Right lobe of liver (tissue), 6 donors: ENCODE measurements at regions not wholly inside any gene's neighbourhood (a gene's known extent, or its start where the extent isn't known, plus 50 kb on each side); places are given as distances from the start of the nearest gene placed in this dataset.
"Not testable (repeated sequence)": the region's sequence is repeated elsewhere in the genome, so short reads cannot be mapped to it uniquely, and the experiment has no call there.

Experiments used
- ATAC-seq, 4 donors: fragments of 200-7000 bp; cut with Tn5 transposase; one replicate each; pipeline ENCODE4 v1.9.1; 2020; ENCODE audit warnings: mild to moderate bottlenecking in 4 of 4, moderate library complexity in 4 of 4
- DNase-seq, 3 donors: peaks; one replicate each; pipeline ENCODE4 v3.0.0-alpha.2; 2020
- H3K27ac ChIP-seq, 3 donors: fragments of 200-600 bp; one replicate each; pipeline ENCODE4 v1.8.0; 2022
- H3K27me3 ChIP-seq, 2 donors: fragments of 200-600 bp; one replicate each; pipeline ENCODE4 v1.8.0; 2022
- H3K36me3 ChIP-seq, 4 donors: fragments of 200-600 bp; sonication (generic) in 1 of 4; one replicate each; pipeline versions ENCODE4 v1.5.1 to v1.8.0; 2017 to 2022; ENCODE audit warnings: control low read depth in 1 of 4
- H3K4me1 ChIP-seq, 4 donors: fragments of 200-600 bp; sonication (generic) in 1 of 4; one replicate each; pipeline versions ENCODE4 v1.5.1 to v1.8.0; 2017 to 2022; ENCODE audit warnings: control low read depth in 1 of 4
- H3K4me3 ChIP-seq, 3 donors: fragments of 200-600 bp; one replicate each; pipeline ENCODE4 v1.8.0; 2022
- H3K9me3 ChIP-seq, 4 donors: fragments of 200-600 bp; sonication (generic) in 1 of 4; one replicate each; pipeline versions ENCODE4 v1.5.1 to v1.8.0; 2017 to 2022; ENCODE audit warnings: control low read depth in 1 of 4
- POLR2A ChIP-seq: fragments of 450-650 bp; IDR thresholded peaks from one replicate; pipeline ENCODE4 v1.6.1; 2017; ENCODE audit warnings: antibody characterized with exemption, mild to moderate bottlenecking
- WGBS: methylation state at CpG from one replicate; pipeline ENCODE4 v1.1.6; 2018; ENCODE audit warnings: low coverage, low lambda C conversion rate; ENCODE audit not compliant: insufficient coverage; ENCODE audit errors: missing lambda C conversion rate; 5-methylcytosine and 5-hydroxymethylcytosine counted together
- intact Hi-C, 2 donors: fragments of 100-400 bp; cut with DNase I; formaldehyde crosslinking; loops; one replicate each; pipeline versions ENCODE4 v1.11.2 to v1.14.1; 2022
- TF ChIP-seq, protein P1 (sequence below), 4 donors: fragments of 200-600 bp in 3 of 4; fragments of 450-650 bp in 1 of 4; IDR thresholded peaks; one replicate each; pipeline versions ENCODE4 v1.5.1 to v1.8.0; 2016 to 2022; ENCODE audit warnings: antibody characterized with exemption in 4 of 4, mild to moderate bottlenecking in 2 of 4
- donor health status: DM: no; HTN: yes; CAD: no.
- donor health status: DM: no; HTN: no; CAD: no.
- donor health status: DM: no; HTN: no; CAD: no.
- donor health status: DM: no; HTN: yes; CAD: no.
- donor health status: DM: no; HTN: yes; CAD: no.

GRCh38 chr2:138365581-138365980, 136.0 kb upstream of the SPOPL start:
- Histone ChIP-seq H3K36me3 (no peaks in the 10 kb centered on the region), H3K4me3 (no peak overlapping the region), H3K4me1 (peaks cover 0 to 6% (median 2%) of the 10 kb centered on the region in 4 donors), H3K27ac (no peak overlapping the region), H3K27me3 (no peaks in the 10 kb centered on the region), H3K9me3 (no peaks in the 10 kb centered on the region)
- no peak for DNase-seq
- 69% methylated on average over 3 of the region's 3 CpGs for WGBS
- intact Hi-C loops: no loop called here
- no peak for ATAC-seq
- TF ChIP-seq, protein P1, sequence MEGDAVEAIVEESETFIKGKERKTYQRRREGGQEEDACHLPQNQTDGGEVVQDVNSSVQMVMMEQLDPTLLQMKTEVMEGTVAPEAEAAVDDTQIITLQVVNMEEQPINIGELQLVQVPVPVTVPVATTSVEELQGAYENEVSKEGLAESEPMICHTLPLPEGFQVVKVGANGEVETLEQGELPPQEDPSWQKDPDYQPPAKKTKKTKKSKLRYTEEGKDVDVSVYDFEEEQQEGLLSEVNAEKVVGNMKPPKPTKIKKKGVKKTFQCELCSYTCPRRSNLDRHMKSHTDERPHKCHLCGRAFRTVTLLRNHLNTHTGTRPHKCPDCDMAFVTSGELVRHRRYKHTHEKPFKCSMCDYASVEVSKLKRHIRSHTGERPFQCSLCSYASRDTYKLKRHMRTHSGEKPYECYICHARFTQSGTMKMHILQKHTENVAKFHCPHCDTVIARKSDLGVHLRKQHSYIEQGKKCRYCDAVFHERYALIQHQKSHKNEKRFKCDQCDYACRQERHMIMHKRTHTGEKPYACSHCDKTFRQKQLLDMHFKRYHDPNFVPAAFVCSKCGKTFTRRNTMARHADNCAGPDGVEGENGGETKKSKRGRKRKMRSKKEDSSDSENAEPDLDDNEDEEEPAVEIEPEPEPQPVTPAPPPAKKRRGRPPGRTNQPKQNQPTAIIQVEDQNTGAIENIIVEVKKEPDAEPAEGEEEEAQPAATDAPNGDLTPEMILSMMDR (IDR thresholded peaks at IDR 0.05): no peak
- TF ChIP-seq POLR2A: no peak

DNA sequence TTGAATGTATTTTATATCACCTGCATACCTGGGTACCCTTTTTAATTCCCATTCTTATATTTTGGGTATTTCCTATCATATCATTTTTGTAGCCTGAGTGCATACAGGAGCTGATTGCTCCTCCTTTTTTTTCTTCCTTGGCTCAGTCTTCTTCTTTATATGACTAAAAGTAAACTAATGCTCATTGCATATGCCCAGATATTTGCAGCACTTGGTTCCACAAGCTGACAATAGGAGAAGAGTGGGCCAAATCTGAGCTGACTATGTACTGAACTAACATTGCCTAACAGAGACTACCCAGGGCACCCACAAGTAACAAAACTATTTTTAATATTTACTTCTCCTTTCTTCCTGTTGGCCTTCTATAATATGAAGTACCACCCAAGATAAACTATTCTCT, 131.7 kb upstream of the SPOPL start:
- ATAC-seq: peak in 1 of 4 donors; percentile 53
- H3K36me3 ChIP-seq: no peaks in the 10 kb centered on the region
- intact Hi-C loops: no loop called here
- TF ChIP-seq POLR2A: no peak
- TF ChIP-seq, protein P1 (IDR thresholded peaks at IDR 0.05): no peak
- H3K4me1 ChIP-seq: no peaks in the 10 kb centered on the region
- H3K4me3 ChIP-seq: no peak overlapping the region
- DNase-seq: no peak
- H3K9me3 ChIP-seq: no peaks in the 10 kb centered on the region
- H3K27ac ChIP-seq: no peak overlapping the region
- H3K27me3 ChIP-seq: no peaks in the 10 kb centered on the region

- no peaks in the 10 kb centered on the region for H3K4me1 ChIP-seq
- TF ChIP-seq, protein P1 (IDR thresholded peaks at IDR 0.05): peak; percentile 66 to 73 (median 71)
- TF ChIP-seq POLR2A: no peak
- H3K27ac ChIP-seq: no peak overlapping the region
- 43% methylated on average over 1 of the region's 1 CpG for WGBS
- no peaks in the 10 kb centered on the region for H3K9me3 ChIP-seq
- intact Hi-C loops: no loop called here
- H3K4me3 ChIP-seq: no peak overlapping the region
- H3K27me3 ChIP-seq: no peaks in the 10 kb centered on the region
- peak; percentile 76 to 81 (median 79) for ATAC-seq
- DNase-seq: no peak
- H3K36me3 ChIP-seq: no peaks in the 10 kb centered on the region
Measured at GRCh38 chr2:138373993-138374408, 127.6 kb upstream of the SPOPL start.

DNA sequence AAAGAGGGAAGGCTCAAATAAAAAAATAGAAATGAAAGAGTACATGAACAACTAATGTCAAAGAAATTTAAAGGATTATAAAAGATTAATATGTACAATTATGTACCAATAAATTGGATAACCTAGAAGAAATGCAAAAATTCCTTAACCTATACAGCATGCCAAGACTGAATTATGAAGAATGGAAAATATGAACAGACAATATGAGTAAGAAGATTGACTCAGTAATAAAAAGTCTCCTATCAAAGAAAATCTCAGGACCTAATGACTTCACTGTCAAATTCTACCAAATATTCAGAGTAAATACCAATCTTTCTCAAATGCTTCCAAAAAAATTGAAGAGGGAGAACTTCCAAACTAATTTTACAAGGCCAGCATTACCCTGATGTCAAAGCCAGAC, 120.2 kb upstream of the SPOPL start:
- intact Hi-C loops: no loop called here
- no peak overlapping the region for H3K27ac ChIP-seq
- H3K9me3 ChIP-seq: no peaks in the 10 kb centered on the region
- no peak overlapping the region for H3K4me3 ChIP-seq
- H3K27me3 ChIP-seq: no peaks in the 10 kb centered on the region
- no peaks in the 10 kb centered on the region for H3K36me3 ChIP-seq
- no peak for ATAC-seq
- H3K4me1 ChIP-seq: no peaks in the 10 kb centered on the region
- no peak for DNase-seq
- no peak for TF ChIP-seq POLR2A
- TF ChIP-seq, protein P1 (IDR thresholded peaks at IDR 0.05): no peak

- Histone ChIP-seq H3K9me3 (no peaks in the 10 kb centered on the region), H3K4me1 (no peaks in the 10 kb centered on the region), H3K27me3 (no peaks in the 10 kb centered on the region), H3K4me3 (no peak overlapping the region), H3K36me3 (no peaks in the 10 kb centered on the region), H3K27ac (no peak overlapping the region)
- intact Hi-C loops: no loop called here
- DNase-seq (no peak), ATAC-seq (no peak)
- TF ChIP-seq POLR2A: no peak
- TF ChIP-seq, protein P1 (IDR thresholded peaks at IDR 0.05): no peak
- WGBS: 80% methylated on average over 1 of the region's 1 CpG
Measured at GRCh38 chr2:138382672-138383071, 118.9 kb upstream of the SPOPL start.

- H3K27ac ChIP-seq, H3K36me3 ChIP-seq, H3K4me1 ChIP-seq, DNase-seq, intact Hi-C loops, H3K27me3 ChIP-seq, ATAC-seq, H3K4me3 ChIP-seq, H3K9me3 ChIP-seq: not testable (repeated sequence)
- 87% methylated on average over 7 of the region's 9 CpGs for WGBS
Measured at GRCh38 chr2:138386191-138386590, 115.4 kb upstream of the SPOPL start.
